Panc1 (cell line): ENCODE measurements at regions not wholly inside any gene's neighbourhood (a gene's known extent, or its start where the extent isn't known, plus 50 kb on each side); places are given as distances from the start of the nearest gene placed in this dataset.

ENCODE experiments used
- ATAC-seq: fragments of 200-7000 bp; cut with Tn5 transposase; 2 replicates; pipeline ENCODE4 v1.9.1; 2020; ENCODE audit warnings: mild to moderate bottlenecking, moderate library complexity
- BruUV-seq: library from RNA; stranded (reverse); fragments of 400-500 nt; replicated peaks from 2 replicates; lab custom pipeline; 2021; lab: Mats Ljungman, UMichigan
- CTCF ChIA-PET: fragments of 300-600 bp; sonication (Branson Sonifier 250); formaldehyde crosslinking; loops from one replicate; lab custom pipeline; 2022; ENCODE audit warnings: antibody characterized with exemption; lab: Charles Lee
- POLR2A ChIA-PET: fragments of 300-600 bp; sonication (Branson Sonifier 250); formaldehyde crosslinking; loops from one replicate; lab custom pipeline; 2022; ENCODE audit warnings: antibody characterized with exemption; lab: Charles Lee
- DNase-seq: peaks from one replicate; pipeline ENCODE4 v3.0.0-alpha.2; 2010; ENCODE audit warnings: low read depth, low spot score
- H3K27ac ChIP-seq: 2 replicates; pipeline ENCODE4 v1.5.1; 2011; ENCODE audit warnings: mild to moderate bottlenecking, low read length, inconsistent platforms
- H3K27me3 ChIP-seq: fragments of 200-500 bp; sonication (Bioruptor generic); 2 replicates; pipeline ENCODE4 v1.6.0; 2014; ENCODE audit warnings: low read length, inconsistent platforms; ENCODE audit not compliant: control insufficient read depth, insufficient read depth
- H3K36me3 ChIP-seq: fragments of 200-500 bp; sonication (Bioruptor generic); 2 replicates; pipeline ENCODE4 v1.5.1; 2014; ENCODE audit warnings: inconsistent platforms, mild to moderate bottlenecking, low read length, moderate library complexity; ENCODE audit not compliant: control insufficient read depth, insufficient read depth
- H3K4me1 ChIP-seq: 2 replicates; pipeline ENCODE4 v1.5.1; 2011; ENCODE audit warnings: inconsistent platforms, mild to moderate bottlenecking, low read length, moderate library complexity; ENCODE audit not compliant: control insufficient read depth, insufficient read depth
- H3K4me3 ChIP-seq, 2 experiments: 2 replicates each; pipeline ENCODE4 v1.5.1; 2011 to 2012; ENCODE audit warnings: low read depth in 2 of 2, low read length in 2 of 2, mild to moderate bottlenecking in 2 of 2, inconsistent platforms in 1 of 2, moderate library complexity in 1 of 2
- H3K9me3 ChIP-seq: fragments of 200-500 bp; sonication (Bioruptor generic); 2 replicates; pipeline ENCODE4 v1.5.1; 2014; ENCODE audit warnings: low read depth, mild to moderate bottlenecking, inconsistent platforms, low read length, moderate library complexity; ENCODE audit not compliant: control insufficient read depth, insufficient read depth
- CTCF ChIP-seq: fragments of 450-650 bp; IDR thresholded peaks from 2 replicates; pipeline ENCODE4 v1.5.1; 2017; ENCODE audit warnings: mild to moderate bottlenecking
- POLR2AphosphoS5 ChIP-seq: IDR thresholded peaks from 2 replicates; pipeline ENCODE4 v1.6.1; 2012; ENCODE audit warnings: mild to moderate bottlenecking, low read depth, low read length, moderate library complexity
- REST ChIP-seq, 2 experiments: IDR thresholded peaks; 2 replicates each; pipeline ENCODE4 v1.6.1; 2011 to 2012; ENCODE audit warnings: low read depth in 2 of 2, control low read depth in 1 of 2, low read length in 1 of 2, mild to moderate bottlenecking in 1 of 2, moderate library complexity in 1 of 2; ENCODE audit not compliant: insufficient read depth in 1 of 2
- SIN3A ChIP-seq: IDR thresholded peaks from 2 replicates; pipeline ENCODE4 v1.6.1; 2012; ENCODE audit warnings: low read depth, mild to moderate bottlenecking, low read length, moderate library complexity, borderline replicate concordance; ENCODE audit not compliant: insufficient read depth
- TCF7L2 ChIP-seq: IDR thresholded peaks from 2 replicates; pipeline ENCODE4 v1.6.1; 2011; ENCODE audit warnings: mild to moderate bottlenecking, low read depth, low read length, inconsistent platforms
- in situ Hi-C: cut with HindIII; loops from 2 replicates; pipeline ENCODE4 v1.10.0; 2016; ENCODE audit warnings: low sequenced_read_pairs, low pct_unique_long_range_greater_than_20kb
- intact Hi-C: fragments of 100-400 bp; cut with micrococcal nuclease; formaldehyde crosslinking; loops from one replicate; pipeline ENCODE4 v1.10.0; 2022; ENCODE audit not compliant: unreplicated experiment

DNA sequence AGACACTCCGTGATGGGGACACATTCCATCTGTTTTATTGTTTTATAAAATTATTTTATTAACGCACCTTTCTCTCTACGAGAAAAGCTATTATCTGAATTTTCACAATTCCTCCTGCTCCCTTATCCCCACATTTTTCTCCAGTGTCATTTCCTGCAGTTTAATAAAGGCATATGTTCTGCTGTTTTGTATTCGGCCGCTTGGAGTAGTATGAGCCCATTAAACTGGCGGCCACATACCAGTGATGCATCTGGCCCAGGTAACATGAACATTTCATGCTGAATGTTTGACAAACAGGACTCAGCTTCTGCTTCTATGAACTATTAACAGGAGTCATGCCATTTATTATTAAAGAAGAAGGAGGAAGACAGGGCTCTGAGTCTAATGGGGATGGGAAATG, 511.0 kb downstream of the TMEM121 start:
- Histone ChIP-seq H3K27me3 (no peaks in the 10 kb centered on the region; the same call in none of the 2 replicates), H3K9me3 (no peaks in the 10 kb centered on the region), H3K36me3 (no peaks in the 10 kb centered on the region), H3K4me3 (no peak overlapping the region), H3K27ac (no peak overlapping the region), H3K4me1 (no peaks in the 10 kb centered on the region)
- DNase-seq (no peak), ATAC-seq (no peak)
- intact Hi-C loops = no loop called here
- POLR2A ChIA-PET = no interaction called here
- in situ Hi-C loops = no loop called here
- CTCF ChIA-PET = no interaction called here
- BruUV-seq = no TSS peak
- TF ChIP-seq SIN3A (no peak), TCF7L2 (no peak), POLR2AphosphoS5 (no peak), CTCF (peak; percentile 41; the same call in 1 of the 2 replicates), REST (IDR thresholded peaks at IDR 0.05; ENCODE audit: insufficient read depth in 1 of 2, low read depth in 2 of 2, low read length in 1 of 2) (no peak)

DNA sequence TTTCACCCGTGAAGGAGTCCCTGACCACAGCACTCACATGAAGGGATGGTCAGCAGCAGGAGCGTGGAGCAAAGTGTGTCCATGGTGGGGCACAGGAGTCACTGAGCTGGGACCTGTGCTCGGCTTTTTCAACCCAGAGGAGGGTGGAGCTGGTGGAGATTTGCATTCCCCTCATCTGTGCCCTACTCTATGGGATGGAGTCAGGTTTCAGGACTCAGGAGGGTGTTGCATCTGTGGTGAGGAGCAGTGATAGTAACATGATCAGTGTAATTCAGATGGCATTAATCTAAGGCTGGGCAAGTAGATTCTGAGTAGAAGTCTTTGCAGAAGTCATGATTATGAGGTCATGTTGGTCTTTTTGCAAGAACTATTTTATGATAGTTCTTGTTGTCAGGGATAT, 511.9 kb downstream of the TMEM121 start:
- intact Hi-C loops = no loop called here
- in situ Hi-C loops = no loop called here
- no peak overlapping the region for H3K27ac ChIP-seq
- ATAC-seq (no peak), DNase-seq (no peak)
- H3K4me1 ChIP-seq = no peaks in the 10 kb centered on the region
- ChIA-PET CTCF (no interaction called here), POLR2A (no interaction called here)
- H3K4me3 ChIP-seq = no peak overlapping the region
- H3K9me3 ChIP-seq = no peaks in the 10 kb centered on the region
- H3K27me3 ChIP-seq = no peaks in the 10 kb centered on the region; the same call in none of the 2 replicates
- BruUV-seq = no TSS peak
- no peaks in the 10 kb centered on the region for H3K36me3 ChIP-seq
- TF ChIP-seq CTCF (no peak), SIN3A (no peak), POLR2AphosphoS5 (no peak), TCF7L2 (no peak), REST (IDR thresholded peaks at IDR 0.05; ENCODE audit: insufficient read depth in 1 of 2, low read depth in 2 of 2, low read length in 1 of 2) (no peak)
